MM.1S (cell line): ENCODE measurements at regions not wholly inside any gene's neighbourhood (a gene's known extent, or its start where the extent isn't known, plus 50 kb on each side); places are given as distances from the start of the nearest gene placed in this dataset.

Source experiments
- DNase-seq: peaks from one replicate; pipeline ENCODE4 v3.0.0-alpha.2; 2015
- H2AFZ ChIP-seq: fragments of 300-600 bp; sonication (generic); 2 replicates; pipeline ENCODE4 v1.6.0; 2016; ENCODE audit warnings: antibody characterized with exemption, low read length
- H3F3A ChIP-seq: fragments of 300-600 bp; sonication (generic); 2 replicates; pipeline ENCODE4 v1.6.1; 2016; ENCODE audit warnings: mild to moderate bottlenecking, antibody characterized with exemption, low read length, moderate library complexity, mixed read lengths; ENCODE audit not compliant: insufficient read depth
- H3K27ac ChIP-seq: fragments of 300-600 bp; sonication (generic); 2 replicates; pipeline ENCODE4 v1.5.1; 2016; ENCODE audit warnings: mild to moderate bottlenecking, low read length
- H3K27me3 ChIP-seq: fragments of 300-600 bp; sonication (generic); replicated peaks from 2 replicates; pipeline ENCODE4 v1.6.0; 2016; ENCODE audit warnings: low read length; ENCODE audit not compliant: insufficient read depth
- H3K36me3 ChIP-seq: fragments of 300-600 bp; sonication (generic); replicated peaks from 2 replicates; pipeline ENCODE4 v1.6.1; 2016; ENCODE audit warnings: mild to moderate bottlenecking, low read length, mixed read lengths; ENCODE audit not compliant: insufficient read depth
- H3K4me1 ChIP-seq: fragments of 300-600 bp; sonication (generic); 2 replicates; pipeline ENCODE4 v1.6.1; 2016; ENCODE audit warnings: low read length, mixed read lengths
- H3K4me2 ChIP-seq: fragments of 300-600 bp; sonication (generic); 2 replicates; pipeline ENCODE4 v1.6.0; 2016; ENCODE audit warnings: low read depth, low read length
- H3K4me3 ChIP-seq: fragments of 300-600 bp; sonication (generic); 2 replicates; pipeline ENCODE4 v1.5.1; 2016; ENCODE audit warnings: low read length, mixed read lengths
- H3K79me2 ChIP-seq: fragments of 300-600 bp; sonication (generic); 2 replicates; pipeline ENCODE4 v1.6.1; 2016; ENCODE audit warnings: mixed run types, low read length, mixed read lengths
- H3K9ac ChIP-seq: fragments of 300-600 bp; sonication (generic); 2 replicates; pipeline ENCODE4 v1.6.1; 2016; ENCODE audit warnings: low read length, mixed read lengths
- H3K9me2 ChIP-seq: fragments of 300-600 bp; sonication (generic); replicated peaks from 2 replicates; pipeline ENCODE4 v1.6.1; 2016; ENCODE audit warnings: mild to moderate bottlenecking, low read length, mixed read lengths; ENCODE audit not compliant: insufficient read depth
- H3K9me3 ChIP-seq: fragments of 300-600 bp; sonication (generic); replicated peaks from 2 replicates; pipeline ENCODE4 v1.6.1; 2016; ENCODE audit warnings: mild to moderate bottlenecking, low read length, mixed read lengths; ENCODE audit not compliant: insufficient read depth
- H4K20me1 ChIP-seq: fragments of 300-600 bp; sonication (generic); 2 replicates; pipeline ENCODE4 v1.6.1; 2016; ENCODE audit warnings: mild to moderate bottlenecking, low read length, moderate library complexity, mixed read lengths; ENCODE audit not compliant: insufficient read depth
- EZH2 ChIP-seq: fragments of 300-600 bp; sonication (generic); optimal IDR thresholded peaks from 2 replicates; pipeline ENCODE3; 2017; ENCODE audit warnings: low read depth, mild to moderate bottlenecking, antibody characterized with exemption, low read length, mixed read lengths
- EZH2phosphoT487 ChIP-seq: fragments of 300-600 bp; sonication (generic); IDR thresholded peaks from 2 replicates; pipeline ENCODE4 v1.6.1; 2018; ENCODE audit warnings: antibody characterized with exemption, low read length
- TF ChIP-seq, protein P1 (sequence below): fragments of 300-600 bp; sonication (generic); IDR thresholded peaks from 2 replicates; pipeline ENCODE4 v1.5.1; 2016; ENCODE audit warnings: antibody characterized with exemption, low read length, mixed read lengths

DNA sequence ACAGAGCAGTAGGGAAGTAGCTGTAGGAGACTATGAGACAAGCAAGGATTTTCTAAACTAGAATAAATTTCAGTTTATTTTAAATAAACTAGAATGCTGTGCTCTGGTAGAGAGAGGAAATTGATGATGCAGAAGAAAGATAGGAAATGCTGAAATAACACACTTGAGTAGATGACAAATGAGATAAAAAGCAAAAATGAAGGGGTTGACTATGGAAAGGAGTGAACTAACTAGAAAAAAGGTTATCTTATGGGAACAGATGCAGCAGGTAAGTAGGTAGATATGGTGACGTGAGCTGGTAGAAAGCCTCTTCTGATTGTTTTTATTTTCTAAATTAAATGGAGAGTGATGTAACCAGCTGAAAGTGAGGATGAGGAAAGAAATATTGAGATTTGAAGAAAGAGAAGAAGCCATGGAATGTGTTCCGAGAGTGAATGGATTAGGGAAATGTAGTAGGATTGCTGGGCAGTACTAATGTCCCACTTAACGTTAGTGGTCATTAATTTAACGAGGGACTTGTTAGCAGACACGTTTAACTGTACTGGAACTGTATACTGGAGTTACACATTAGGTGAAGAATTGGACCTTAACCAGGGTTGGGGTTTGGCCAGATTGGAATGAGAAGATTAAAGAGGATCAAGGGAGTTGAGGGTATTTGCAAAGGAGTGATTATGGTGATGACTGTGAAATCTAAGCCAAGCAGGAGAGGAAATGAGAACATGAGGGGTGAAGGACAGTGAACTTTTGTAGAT, 196.5 kb downstream of the TANC2 start:
- no peaks in the 10 kb centered on the region for H3F3A ChIP-seq
- no peak overlapping the region for H3K4me3 ChIP-seq
- H3K9me2 ChIP-seq: no peaks in the 10 kb centered on the region
- H4K20me1 ChIP-seq: no peaks in the 10 kb centered on the region
- H3K27me3 ChIP-seq: no peaks in the 10 kb centered on the region
- no peak overlapping the region for H3K27ac ChIP-seq
- TF ChIP-seq, protein P1, sequence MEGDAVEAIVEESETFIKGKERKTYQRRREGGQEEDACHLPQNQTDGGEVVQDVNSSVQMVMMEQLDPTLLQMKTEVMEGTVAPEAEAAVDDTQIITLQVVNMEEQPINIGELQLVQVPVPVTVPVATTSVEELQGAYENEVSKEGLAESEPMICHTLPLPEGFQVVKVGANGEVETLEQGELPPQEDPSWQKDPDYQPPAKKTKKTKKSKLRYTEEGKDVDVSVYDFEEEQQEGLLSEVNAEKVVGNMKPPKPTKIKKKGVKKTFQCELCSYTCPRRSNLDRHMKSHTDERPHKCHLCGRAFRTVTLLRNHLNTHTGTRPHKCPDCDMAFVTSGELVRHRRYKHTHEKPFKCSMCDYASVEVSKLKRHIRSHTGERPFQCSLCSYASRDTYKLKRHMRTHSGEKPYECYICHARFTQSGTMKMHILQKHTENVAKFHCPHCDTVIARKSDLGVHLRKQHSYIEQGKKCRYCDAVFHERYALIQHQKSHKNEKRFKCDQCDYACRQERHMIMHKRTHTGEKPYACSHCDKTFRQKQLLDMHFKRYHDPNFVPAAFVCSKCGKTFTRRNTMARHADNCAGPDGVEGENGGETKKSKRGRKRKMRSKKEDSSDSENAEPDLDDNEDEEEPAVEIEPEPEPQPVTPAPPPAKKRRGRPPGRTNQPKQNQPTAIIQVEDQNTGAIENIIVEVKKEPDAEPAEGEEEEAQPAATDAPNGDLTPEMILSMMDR: no peak
- TF ChIP-seq EZH2 (no peak), EZH2phosphoT487 (no peak)
- no peak for DNase-seq
- no peaks in the 10 kb centered on the region for H3K9me3 ChIP-seq
- H3K9ac ChIP-seq: no peak overlapping the region
- H2AFZ ChIP-seq: no peak overlapping the region
- no peaks in the 10 kb centered on the region for H3K36me3 ChIP-seq
- no peaks in the 10 kb centered on the region for H3K4me1 ChIP-seq
- H3K79me2 ChIP-seq: no peaks in the 10 kb centered on the region
- H3K4me2 ChIP-seq: no peak overlapping the region

DNA sequence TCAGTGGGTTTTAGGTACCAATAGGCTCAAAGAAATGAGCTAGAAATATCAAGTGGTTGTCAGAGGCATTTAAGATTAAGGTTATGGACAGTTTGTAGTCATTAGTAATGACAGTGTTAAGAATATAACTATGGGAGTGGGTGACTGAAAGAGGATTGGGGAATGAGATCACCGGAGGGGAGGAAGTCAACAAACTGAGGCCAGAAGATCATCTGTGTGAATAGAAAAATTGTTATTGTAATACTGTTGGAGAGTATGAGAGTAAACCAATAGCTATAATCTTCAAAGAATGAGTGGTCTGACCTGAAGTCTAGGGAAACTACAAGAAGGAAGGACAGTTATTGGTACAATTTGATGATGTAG, 197.1 kb downstream of the TANC2 start:
- no peak for TF ChIP-seq EZH2phosphoT487
- no peaks in the 10 kb centered on the region for H4K20me1 ChIP-seq
- H3K79me2 ChIP-seq: no peaks in the 10 kb centered on the region
- H3K27me3 ChIP-seq: no peaks in the 10 kb centered on the region
- no peak overlapping the region for H3K4me2 ChIP-seq
- no peaks in the 10 kb centered on the region for H3F3A ChIP-seq
- no peaks in the 10 kb centered on the region for H3K36me3 ChIP-seq
- no peak overlapping the region for H3K4me3 ChIP-seq
- no peak for DNase-seq
- H2AFZ ChIP-seq: no peak overlapping the region
- no peaks in the 10 kb centered on the region for H3K4me1 ChIP-seq
- no peaks in the 10 kb centered on the region for H3K9me3 ChIP-seq
- no peaks in the 10 kb centered on the region for H3K9me2 ChIP-seq
- H3K27ac ChIP-seq: no peak overlapping the region
- no peak overlapping the region for H3K9ac ChIP-seq

DNA sequence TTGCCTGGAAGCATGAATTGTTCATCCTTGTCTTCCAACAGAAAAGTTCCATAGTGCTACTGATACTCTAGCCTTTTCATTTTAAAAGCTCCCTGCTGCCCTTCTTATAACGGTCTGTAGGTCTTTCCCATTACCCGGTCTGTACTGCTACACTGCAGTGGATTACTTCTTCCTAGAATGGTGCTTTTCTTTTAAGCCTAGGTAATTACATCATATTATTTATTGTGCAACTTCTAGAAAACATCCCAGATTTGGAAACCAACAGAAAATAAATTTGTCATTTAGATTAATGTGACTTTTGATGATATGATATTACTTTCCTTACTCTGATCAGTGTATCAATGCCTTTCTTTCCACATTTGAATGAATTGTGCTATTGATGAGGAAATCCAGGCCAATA, 199.4 kb downstream of the TANC2 start:
- no peak overlapping the region for H3K4me2 ChIP-seq
- H3K36me3 ChIP-seq: no peaks in the 10 kb centered on the region
- H3K27ac ChIP-seq: no peak overlapping the region
- no peaks in the 10 kb centered on the region for H3K4me1 ChIP-seq
- no peaks in the 10 kb centered on the region for H3K9me2 ChIP-seq
- H3K79me2 ChIP-seq: no peaks in the 10 kb centered on the region
- H3K4me3 ChIP-seq: no peak overlapping the region
- H3K27me3 ChIP-seq: no peaks in the 10 kb centered on the region
- no peaks in the 10 kb centered on the region for H3F3A ChIP-seq
- H2AFZ ChIP-seq: no peak overlapping the region
- H3K9me3 ChIP-seq: no peaks in the 10 kb centered on the region
- no peak overlapping the region for H3K9ac ChIP-seq
- no peaks in the 10 kb centered on the region for H4K20me1 ChIP-seq
- no peak for DNase-seq
- TF ChIP-seq EZH2phosphoT487: no peak
- no peak for TF ChIP-seq EZH2
- TF ChIP-seq, protein P1: no peak

DNA sequence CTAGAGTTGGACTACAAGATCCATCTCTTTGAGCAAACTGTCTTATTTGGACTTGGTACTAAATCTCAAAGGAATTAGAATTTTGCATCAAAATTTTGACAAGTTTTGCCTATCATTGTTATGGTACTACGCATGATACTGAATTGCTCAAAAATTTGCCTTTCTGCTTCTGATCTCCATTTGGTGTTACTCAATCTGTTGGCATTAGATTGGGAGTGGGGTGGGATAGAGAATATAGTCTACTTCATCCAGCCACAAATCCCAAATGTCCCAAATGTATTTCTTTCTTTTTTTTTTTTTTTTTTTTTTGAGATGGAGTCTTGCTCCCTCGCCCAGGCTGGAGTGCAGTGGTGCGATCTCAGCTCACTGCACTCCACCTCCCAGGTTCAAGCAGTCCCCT, 204.8 kb downstream of the TANC2 start:
- no peak overlapping the region for H3K27ac ChIP-seq

More for the DNA sequence above, 204.8 kb downstream of the TANC2 start:
- no peaks in the 10 kb centered on the region for H3K4me1 ChIP-seq
- H3K27me3 ChIP-seq: no peaks in the 10 kb centered on the region
- no peak overlapping the region for H3K4me3 ChIP-seq
- no peak overlapping the region for H3K4me2 ChIP-seq
- no peaks in the 10 kb centered on the region for H3F3A ChIP-seq
- no peaks in the 10 kb centered on the region for H4K20me1 ChIP-seq
- no peaks in the 10 kb centered on the region for H3K9me3 ChIP-seq
- H3K79me2 ChIP-seq: no peaks in the 10 kb centered on the region
- TF ChIP-seq EZH2phosphoT487 (no peak), EZH2 (no peak)
- TF ChIP-seq, protein P1: no peak
- H2AFZ ChIP-seq: no peak overlapping the region
- no peaks in the 10 kb centered on the region for H3K36me3 ChIP-seq
- no peak overlapping the region for H3K9ac ChIP-seq
- DNase-seq: no peak
- no peaks in the 10 kb centered on the region for H3K9me2 ChIP-seq
